HCT116 (cell line): ENCODE measurements at regions not wholly inside any gene's neighbourhood (a gene's known extent, or its start where the extent isn't known, plus 50 kb on each side); places are given as distances from the start of the nearest gene placed in this dataset.

Source experiments
- CTCF ChIP-seq, 3 experiments: fragments of 200-600 bp in 1 of 3; sonication (generic) in 1 of 3; IDR thresholded peaks in 2 of 3; conservative IDR thresholded peaks in 1 of 3; 2 replicates each; pipeline ENCODE4 v1.5.1; 2012 to 2017; ENCODE audit warnings: low read depth in 2 of 3, low read length in 2 of 3, antibody characterized with exemption in 1 of 3, borderline replicate concordance in 1 of 3, control low read depth in 1 of 3, mild to moderate bottlenecking in 1 of 3, mixed read lengths in 1 of 3, mixed run types in 1 of 3, moderate library complexity in 1 of 3; ENCODE audit not compliant: insufficient read depth in 1 of 3
- EZH2phosphoT487 ChIP-seq: fragments of 200-600 bp; IDR thresholded peaks from 2 replicates; pipeline ENCODE4 v1.6.1; 2018; ENCODE audit warnings: antibody characterized with exemption, borderline replicate concordance
- POLR2A ChIP-seq: IDR thresholded peaks from 2 replicates; pipeline ENCODE4 v1.7.0; 2011; ENCODE audit warnings: borderline replicate concordance; ENCODE audit not compliant: insufficient read depth, insufficient read length; ENCODE audit errors: extremely low read depth
- REST ChIP-seq: IDR thresholded peaks from 2 replicates; pipeline ENCODE4 v1.6.1; 2012; ENCODE audit warnings: low read depth
- SIN3A ChIP-seq: IDR thresholded peaks from 2 replicates; pipeline ENCODE4 v1.6.1; 2012; ENCODE audit warnings: low read depth

GRCh38 chr1:81158592-81158991 is 642.1 kb upstream of the ADGRL2 start:
- TF ChIP-seq CTCF (IDR thresholded peaks at IDR 0.05 in 2 of 3, conservative IDR thresholded peaks at IDR 0.05 in 1 of 3; ENCODE audit: borderline replicate concordance in 1 of 3, insufficient read depth in 1 of 3, low read depth in 2 of 3, low read length in 2 of 3) (no peak), POLR2A (no peak), REST (no peak), EZH2phosphoT487 (no peak), SIN3A (no peak)
